GM21528 (cell line): ENCODE measurements at regions not wholly inside any gene's neighbourhood (a gene's known extent, or its start where the extent isn't known, plus 50 kb on each side); places are given as distances from the start of the nearest gene placed in this dataset.

ENCODE experiments used
- ATAC-seq: cut with Tn5 transposase; IDR thresholded peaks from one replicate; pipeline ENCODE4 v1.9.1; 2021; ENCODE audit warnings: mild to moderate bottlenecking, moderate library complexity; ENCODE audit not compliant: unreplicated experiment, low FRiP score

- ATAC-seq = no peak
These were observed 428.2 kb upstream of the IL12A start for GRCh38 chr3:159560214-159560979.

GRCh38 chr3:159565313-159565712 is 423.3 kb upstream of the IL12A start:
- no peak for ATAC-seq

- no peak for ATAC-seq
These were observed 405.0 kb upstream of the IL12A start for GRCh38 chr3:159583662-159584061.

GRCh38 chr3:159584421-159584820 is 404.2 kb upstream of the IL12A start:
- no peak for ATAC-seq

GRCh38 chr3:159586571-159587202 is 401.9 kb upstream of the IL12A start:
- no peak for ATAC-seq

- ATAC-seq = no peak
These were observed 394.6 kb upstream of the IL12A start for GRCh38 chr3:159593927-159594605.

GRCh38 chr3:159600291-159600690 is 388.3 kb upstream of the IL12A start:
- no peak for ATAC-seq

- no peak for ATAC-seq
These were observed 384.5 kb upstream of the IL12A start for GRCh38 chr3:159604151-159604581.

- no peak for ATAC-seq
These were observed 383.5 kb upstream of the IL12A start for GRCh38 chr3:159605101-159605500.

- no peak for ATAC-seq
These were observed 382.9 kb upstream of the IL12A start for GRCh38 chr3:159605776-159606175.

GRCh38 chr3:159607856-159608255 is 380.8 kb upstream of the IL12A start:
- no peak for ATAC-seq

- no peak for ATAC-seq
These were observed 380.3 kb upstream of the IL12A start for GRCh38 chr3:159608311-159608710.

GRCh38 chr3:159609625-159610024 is 379.0 kb upstream of the IL12A start:
- ATAC-seq = no peak

- ATAC-seq = no peak
These were observed 372.3 kb upstream of the IL12A start for GRCh38 chr3:159616234-159616825.

- ATAC-seq = no peak
These were observed 369.2 kb upstream of the IL12A start for GRCh38 chr3:159619341-159619885.

- no peak for ATAC-seq
These were observed 368.4 kb upstream of the IL12A start for GRCh38 chr3:159620281-159620680.

- no peak for ATAC-seq
These were observed 367.8 kb upstream of the IL12A start for GRCh38 chr3:159620873-159621272.

- ATAC-seq = no peak
These were observed 364.0 kb upstream of the IL12A start for GRCh38 chr3:159624616-159625015.

- no peak for ATAC-seq
These were observed 363.0 kb upstream of the IL12A start for GRCh38 chr3:159625594-159625993.

- ATAC-seq = no peak
These were observed 362.0 kb upstream of the IL12A start for GRCh38 chr3:159626598-159626997.

- ATAC-seq = no peak
These were observed 361.4 kb upstream of the IL12A start for GRCh38 chr3:159627229-159627628.
